ENCODE measurements at regions not wholly inside any gene's neighbourhood (a gene's known extent, or its start where the extent isn't known, plus 50 kb on each side); places are given as distances from the start of the nearest gene placed in this dataset.

GRCh38 chr11:112615238-112615637 is 346.0 kb upstream of the NCAM1 start:
- no peak for TF ChIP-seq CTCF (IDR thresholded peaks at IDR 0.05)
- TF ChIP-seq ZFX (IDR thresholded peaks at IDR 0.05; ENCODE audit: borderline replicate concordance) = no peak
